NCI-H524 (cell line): ENCODE measurements at regions not wholly inside any gene's neighbourhood (a gene's known extent, or its start where the extent isn't known, plus 50 kb on each side); places are given as distances from the start of the nearest gene placed in this dataset.

Experiments used
- DNase-seq, 2 experiments: peaks; one replicate each; lab custom pipeline; 2025; lab: John Stamatoyannopoulos, UW

DNA sequence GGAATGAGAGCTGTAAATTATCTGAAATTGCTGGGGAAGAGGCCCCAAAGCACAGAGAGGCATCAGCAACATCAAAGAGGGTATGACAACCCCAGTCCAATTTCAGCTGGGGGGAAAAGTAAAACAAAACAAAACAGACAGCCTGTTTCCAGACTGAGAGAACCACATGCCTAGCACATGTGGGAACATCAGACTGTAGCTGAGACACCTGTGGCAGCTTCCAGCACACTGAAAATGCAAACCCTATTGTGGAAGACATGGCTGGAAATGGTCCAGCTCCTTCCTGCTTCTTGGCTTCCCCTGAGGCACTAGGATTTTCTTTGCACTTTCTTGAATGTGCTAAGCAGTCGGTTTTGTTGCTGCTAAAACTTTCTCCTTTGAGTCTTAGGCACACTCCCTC is 240.9 kb upstream of the STS start:
- no peak for DNase-seq

DNA sequence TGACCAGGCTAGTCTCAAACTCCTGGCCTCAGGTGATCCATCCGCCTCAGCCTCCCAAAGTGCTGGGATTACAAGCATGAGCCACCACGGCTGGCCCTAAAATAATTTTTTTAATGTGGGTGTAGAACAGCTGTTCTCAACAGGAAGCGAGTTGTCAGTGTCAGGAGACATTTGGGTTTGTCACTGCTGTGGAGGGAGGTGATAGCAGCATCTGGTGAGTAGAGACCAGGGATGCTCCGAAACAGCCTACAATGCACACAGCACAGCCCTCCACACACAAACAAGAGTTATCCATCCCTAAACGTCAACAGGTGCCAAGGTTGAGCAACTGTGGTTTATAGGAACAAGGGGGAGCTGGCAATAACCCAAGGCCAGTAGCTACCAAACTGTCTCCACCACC is 243.4 kb upstream of the STS start:
- no peak for DNase-seq

DNA sequence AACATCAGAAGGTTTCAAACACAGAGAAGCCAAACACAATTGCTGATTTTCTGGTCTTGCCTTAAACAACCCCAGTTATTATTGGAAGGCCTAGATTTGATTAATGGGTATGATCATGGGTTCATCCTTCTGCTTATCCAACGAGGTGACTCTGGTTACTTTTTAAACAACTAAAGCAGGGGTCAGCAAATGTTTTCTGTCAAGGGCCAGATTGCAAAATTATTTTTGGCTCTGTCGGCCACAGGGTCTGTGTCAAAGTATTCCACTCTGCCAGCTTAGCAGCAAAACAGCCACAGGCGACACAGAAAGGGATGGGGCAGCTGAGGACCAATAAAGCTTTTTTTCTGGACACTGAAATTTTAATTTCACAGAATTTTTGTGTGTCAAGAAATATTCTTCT is 249.1 kb upstream of the STS start:
- no peak for DNase-seq

DNA sequence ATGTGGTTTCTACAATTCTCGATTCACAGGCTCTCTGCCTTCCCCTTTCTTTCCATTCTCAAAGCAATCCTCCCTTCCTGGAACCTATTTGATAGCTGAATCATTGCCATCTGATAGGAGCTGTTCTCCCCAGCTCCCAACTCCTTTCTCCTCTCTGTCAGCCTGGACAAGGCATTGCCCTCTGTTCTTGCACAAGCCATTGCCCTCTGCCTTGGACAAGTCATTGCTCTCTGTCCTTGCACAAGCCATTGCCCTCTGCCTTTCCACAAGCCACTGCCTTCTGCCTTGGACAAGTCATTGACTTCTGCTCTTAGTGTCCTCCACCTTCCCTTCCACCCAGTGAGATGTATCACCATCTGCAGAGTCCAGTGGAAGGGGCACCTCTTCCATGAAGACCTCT is 256.1 kb upstream of the STS start:
- no peak for DNase-seq

DNA sequence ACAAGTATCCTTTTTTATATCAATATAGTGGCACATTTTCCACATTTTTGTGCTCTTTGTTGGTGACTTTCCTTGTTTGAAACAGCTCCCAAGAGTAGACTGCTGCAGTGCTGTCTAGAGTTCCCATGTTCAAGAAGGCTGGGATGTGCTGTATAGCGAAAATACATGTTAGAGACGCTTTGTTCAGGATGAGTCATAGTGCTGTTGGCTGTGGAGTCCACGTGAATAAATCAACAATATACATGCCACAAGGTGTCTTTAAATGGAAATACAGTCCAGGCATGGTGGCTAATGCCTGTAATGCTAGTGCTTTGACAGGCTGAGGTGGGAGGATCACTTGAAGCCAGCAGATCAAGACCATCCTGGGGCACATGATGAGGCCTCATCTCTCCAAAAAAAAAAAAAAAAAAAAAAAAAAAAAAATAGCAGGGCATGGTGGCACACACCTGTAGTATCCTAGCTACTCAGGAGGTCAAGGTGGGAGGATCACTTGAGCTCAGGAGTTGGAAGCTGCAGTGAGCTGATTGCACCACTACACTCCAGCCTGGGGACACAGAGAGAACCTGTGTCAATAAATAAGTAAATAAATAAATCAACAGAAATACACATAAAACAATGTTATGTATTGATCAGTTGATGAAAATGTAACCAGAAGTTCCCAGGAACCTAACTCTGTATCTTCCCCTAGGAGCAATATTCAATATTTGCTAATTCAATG is 256.8 kb upstream of the STS start:
- no peak for DNase-seq

DNA sequence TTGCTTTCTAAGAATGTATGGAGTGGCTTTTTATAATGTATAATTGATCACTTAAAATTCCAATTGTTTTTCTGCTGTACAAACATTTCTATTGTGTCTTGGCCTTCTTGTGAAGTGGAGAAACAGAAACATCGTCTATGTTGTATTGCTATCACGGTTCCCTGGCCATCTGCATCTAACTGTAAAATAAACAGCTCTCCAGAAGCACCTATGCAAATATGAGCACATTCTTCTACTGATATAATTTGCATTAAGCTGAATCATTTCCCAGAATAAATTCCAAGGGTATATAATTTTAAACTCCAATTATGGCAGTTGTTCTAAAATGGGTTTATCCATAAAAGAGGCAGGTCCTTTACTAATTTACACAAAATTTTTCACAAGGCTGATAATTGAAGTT is 261.6 kb upstream of the STS start:
- DNase-seq, result no peak

DNA sequence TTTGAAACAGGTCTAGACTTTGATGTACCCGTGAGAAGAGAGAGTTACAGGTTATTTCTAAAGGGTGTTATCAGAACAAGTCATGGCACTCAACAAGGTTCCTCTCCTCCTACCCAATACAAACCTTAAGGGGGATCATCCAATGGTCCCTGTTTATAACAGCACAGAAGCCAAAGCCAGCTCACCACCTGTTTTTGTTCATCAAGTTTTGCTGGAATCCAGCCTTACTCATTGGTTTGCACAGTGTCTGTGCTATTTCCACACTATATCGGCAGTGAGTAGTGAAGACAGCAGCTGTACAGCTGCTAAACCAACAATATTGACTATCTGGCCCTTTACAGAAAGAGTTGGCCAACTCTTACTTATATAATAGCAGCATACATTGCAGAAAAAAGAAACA is 262.1 kb upstream of the STS start:
- DNase-seq, result no peak

DNA sequence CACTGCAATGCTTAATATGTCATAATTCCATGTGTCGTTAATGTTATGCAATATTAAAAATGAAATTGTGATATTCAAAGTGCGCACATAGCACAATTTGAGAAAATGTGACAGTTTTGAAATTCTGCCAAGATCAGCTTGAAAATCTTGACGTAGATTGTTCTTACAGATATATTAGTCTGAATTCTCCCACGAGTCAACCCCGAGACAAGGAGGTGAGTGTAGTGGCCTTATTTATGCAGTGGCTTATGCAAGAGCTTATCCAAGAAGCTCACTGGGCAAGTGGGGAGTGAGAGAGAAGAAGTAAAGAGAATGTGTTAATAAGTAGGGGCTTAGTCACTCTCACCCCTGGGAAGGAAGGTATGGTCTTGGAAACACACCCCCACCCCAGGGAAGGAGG is 286.1 kb upstream of the STS start:
- DNase-seq, result no peak

DNA sequence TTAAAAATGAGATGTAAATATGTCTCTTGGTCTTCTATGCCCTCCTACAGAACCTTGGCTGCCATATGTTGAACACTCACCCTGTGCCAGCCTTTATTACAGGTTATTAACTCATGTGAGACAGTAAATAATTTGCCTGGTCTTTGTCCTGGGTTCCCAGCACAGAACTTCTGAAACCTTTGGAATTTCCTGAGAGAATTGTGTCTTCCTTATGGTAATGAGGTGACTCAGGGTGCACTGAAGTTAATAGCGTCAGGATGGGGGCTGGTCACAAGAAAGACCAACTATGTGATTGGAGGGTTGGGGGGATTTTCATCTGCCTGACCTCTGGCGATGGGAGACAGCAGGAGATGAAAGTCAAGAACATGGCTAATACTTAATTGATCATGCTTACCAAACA is 289.8 kb upstream of the STS start:
- DNase-seq, result no peak

DNA sequence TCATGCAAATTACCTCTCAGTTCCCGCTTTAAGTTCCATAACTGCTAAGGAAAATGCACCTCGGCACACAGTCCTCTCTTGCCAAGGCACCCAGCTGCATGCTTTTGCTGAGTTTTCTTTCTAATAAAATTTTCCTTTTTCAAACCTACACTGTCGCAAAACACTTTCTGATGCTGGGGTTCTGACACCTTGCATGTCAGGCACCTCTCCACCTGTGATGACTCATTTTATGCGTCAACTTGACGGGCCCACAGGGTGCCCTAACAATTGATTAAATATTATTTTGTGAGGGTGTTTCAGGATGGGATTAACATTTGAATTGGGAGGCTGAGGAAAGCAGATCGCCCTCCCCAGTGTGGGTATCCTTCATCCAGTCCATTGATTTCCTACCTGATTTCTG is 291.0 kb upstream of the STS start:
- DNase-seq, result no peak

DNA sequence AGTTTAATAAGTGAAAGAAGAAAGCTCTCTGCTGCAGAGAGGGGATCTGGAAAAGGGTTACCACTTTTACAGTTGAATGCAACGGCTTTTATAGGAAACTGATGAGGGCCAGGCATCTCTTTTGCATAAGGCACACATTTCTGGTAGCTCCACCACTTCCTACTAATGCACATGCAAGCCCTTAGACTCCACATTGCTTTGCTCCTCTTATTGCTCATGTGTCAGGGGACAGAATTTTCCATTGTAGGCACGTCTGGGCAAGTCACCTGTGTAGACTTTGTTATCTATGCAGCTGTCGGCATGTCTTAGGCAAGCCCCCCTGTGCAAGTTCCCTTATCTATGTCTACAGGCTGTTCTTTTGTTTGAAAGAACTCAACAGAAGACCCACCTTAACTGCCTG is 294.6 kb upstream of the STS start:
- DNase-seq, result no peak

DNA sequence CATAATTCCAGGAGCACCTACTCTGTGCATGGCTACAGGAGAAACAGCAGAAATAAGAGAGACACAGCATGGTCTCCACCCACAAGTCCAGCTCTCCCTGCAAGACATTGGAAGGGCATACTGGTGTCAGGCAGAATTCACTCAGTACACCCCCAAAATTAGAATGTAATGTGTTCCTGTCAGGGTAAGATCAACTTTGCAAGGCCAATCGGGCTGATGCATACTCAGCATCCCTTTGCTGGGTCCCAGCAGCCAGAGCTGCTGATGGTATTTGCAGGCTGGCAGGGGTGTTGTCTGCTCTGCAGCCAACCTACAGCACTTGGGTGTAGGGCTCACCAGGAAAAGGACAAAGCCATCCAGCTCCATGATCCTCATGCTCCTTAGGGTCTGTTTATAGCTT is 295.4 kb upstream of the STS start:
- DNase-seq, result no peak

DNA sequence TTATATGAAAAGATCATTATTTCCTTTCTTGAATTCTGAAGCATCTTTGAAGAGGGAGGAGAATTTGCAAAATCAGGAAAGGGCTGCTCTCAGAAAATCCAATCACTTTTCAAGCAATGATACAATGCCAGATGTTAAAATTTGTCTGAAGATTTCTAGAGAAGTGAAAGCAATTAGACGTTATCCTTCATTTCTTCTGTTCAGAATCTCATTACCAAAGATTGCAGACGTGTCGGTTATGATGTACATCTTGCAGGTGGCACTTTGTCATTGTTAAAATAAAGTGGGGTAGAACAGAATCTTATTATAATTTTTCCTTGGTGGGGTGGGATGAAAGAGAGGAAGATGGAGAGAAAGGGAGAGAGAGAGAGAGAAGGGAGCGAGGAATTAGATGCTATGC is 296.4 kb upstream of the STS start:
- DNase-seq, result no peak

DNA sequence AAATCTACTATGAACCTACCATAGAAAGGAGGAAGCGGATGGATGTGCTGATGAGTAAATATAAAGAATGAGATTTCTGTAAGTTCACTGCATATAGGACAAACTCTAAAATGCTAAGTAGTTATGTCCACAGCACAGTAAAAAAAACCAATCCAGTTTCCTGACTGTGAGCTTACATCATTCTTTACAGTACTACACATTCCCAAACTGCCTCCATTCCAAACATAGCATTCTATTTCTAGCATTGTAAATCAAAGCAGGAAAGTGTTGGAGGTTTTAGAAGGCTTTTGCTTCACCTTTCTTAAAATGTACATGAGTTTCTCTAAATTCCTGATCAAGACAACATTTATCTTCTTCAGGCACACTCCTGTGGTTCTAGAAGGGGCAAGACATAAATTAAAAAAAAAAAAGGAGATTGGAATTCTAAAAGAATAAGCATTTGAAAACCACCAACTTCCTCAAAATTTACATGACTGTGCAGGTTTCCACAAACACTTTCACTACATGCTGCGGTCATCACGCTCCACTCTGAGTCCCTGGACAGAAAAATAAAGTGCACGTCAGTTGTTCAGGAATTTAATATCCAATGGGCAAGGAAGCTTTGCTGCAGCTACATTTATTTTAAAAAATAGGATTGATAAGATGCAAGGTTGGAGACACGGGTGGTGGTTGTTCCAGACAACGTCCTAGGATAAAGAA is 297.6 kb upstream of the STS start:
- DNase-seq, result no peak

DNA sequence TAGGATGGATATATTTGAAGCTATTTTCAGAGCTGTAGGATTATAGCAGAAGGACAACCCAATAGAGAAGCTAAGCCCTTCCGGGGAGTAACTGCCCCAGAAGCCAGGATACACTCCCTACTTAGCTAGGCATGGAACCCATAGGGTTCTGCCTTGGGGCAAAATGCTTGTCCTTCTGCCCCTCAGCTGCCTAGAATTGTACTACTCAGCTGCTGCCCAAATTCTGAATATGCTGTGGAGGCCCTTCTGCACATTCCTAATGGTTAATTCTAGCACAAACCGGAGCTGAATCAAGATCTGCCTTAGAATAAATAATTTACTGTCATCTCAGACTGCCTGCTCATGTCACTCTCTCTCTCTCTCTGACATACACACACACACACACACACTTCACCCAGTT is 297.7 kb upstream of the VCX3A start:
- no peak for DNase-seq

DNA sequence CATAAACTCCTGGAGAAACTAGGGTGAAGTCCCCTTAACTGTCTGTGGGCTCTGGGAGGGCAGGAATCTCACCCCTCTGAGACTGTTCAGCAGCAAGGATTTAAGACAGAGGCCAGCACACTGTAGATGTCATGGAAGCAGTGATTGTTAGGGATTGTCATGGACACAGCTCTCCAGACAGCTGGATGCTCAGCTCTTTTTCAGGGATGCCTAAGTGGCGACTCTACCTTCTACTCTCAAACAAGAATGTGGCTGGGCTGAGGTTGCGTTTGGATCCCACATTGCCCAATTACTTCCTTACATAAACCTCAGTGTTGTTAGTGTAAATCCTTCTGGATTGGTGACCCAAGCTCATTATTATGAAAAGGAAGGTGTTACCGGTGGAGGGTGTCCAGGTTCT is 291.9 kb upstream of the VCX3A start:
- no peak for DNase-seq

DNA sequence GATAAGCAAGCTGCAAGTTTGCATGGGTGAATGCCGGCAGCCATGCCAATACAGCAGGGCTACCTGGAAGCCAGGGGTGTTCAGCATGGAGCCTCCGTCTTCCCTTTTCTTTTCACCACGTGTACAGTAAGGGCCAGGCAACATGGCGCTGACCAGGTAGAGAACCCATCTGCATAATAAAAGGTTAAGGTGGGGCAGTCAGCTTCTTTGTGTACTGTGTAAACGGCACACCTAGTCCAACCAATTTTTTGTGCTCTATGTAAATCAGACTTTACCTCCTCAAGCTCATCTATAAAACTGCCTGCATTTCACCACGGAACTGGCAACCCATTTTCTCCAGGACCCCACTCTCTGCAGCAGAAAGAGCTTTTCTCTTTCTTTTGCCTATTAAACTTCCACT is 286.8 kb upstream of the VCX3A start:
- no peak for DNase-seq

DNA sequence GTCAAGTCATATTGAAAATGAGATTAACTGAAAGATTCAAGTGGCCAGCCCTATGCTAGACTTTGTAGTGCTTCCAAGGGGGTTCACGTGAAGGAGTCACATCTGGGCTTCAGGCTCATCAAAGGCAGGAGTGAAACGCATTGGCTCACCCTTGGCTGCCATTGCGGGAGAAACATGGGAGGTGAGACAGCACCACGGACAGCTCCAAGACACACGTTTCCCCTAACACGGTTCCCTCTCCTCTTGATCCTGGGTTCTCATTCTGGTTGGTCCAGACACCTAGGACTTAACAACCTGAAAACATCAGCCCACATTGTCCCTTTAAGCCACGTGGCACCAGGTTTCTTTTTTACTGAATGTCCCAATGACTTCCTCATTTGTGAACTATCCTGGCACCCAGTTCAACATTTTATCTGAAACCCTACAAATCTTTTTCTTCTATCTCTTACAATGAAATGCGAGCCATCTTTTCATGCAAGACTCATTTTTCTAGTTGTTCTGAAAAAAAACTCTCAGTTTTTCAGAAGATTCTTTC is 279.0 kb upstream of the VCX3A start:
- DNase-seq, result no peak

DNA sequence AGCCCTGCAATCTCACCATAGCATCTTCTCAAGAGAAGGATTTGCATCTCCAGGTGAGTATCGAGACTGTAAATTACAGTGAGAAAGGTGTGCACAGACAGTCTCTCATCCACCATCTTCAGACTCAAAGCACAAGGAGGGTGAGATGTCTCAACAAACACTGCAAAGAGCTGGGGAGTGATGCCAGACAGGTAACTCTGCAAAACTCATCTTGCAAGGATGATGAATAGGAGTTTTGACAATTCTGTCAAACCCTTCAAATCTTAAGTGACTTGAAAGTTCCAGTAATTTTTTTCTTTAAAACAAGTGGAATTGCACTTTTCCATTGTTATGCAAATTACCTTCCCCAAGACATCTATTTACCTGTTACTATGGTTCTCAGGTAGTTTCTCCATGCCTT is 277.2 kb upstream of the VCX3A start:
- no peak for DNase-seq

DNA sequence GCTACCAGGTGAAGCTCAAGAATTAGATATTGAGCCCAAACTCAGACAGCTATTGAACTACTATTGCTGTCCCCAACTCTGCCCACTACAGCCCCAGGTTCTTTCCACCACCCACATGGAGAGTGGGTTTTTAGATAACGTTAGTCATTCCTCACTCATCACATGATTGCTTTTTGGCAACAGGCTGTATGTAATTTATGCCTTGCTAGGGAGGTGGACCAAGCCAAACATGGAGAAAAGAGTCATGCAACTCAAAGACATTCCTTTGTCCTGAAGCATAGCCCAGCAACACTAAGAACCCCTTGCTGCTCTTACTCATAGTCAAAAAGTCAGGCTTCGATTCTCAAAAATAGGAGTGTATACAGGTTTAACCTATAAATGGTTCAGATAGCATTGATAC is 275.9 kb upstream of the VCX3A start:
- no peak for DNase-seq

DNA sequence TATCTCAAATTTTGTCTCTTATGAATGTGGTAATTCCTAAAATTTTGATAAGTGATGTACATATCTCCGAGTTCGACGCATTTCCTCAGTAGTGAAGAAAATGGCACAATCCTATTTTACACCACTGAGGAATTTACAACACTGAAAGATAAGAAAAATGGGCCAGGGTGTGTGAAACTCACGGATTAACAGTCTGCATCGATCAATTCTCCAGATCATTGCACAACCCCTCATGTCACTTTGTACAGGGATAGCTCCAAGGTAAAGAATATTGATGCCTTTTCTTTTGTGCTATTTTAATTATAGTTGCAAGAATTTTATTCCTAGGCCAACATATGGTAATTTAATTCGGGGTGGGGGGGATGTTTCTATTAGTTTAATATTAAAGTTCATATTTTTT is 268.7 kb upstream of the VCX3A start:
- no peak for DNase-seq

DNA sequence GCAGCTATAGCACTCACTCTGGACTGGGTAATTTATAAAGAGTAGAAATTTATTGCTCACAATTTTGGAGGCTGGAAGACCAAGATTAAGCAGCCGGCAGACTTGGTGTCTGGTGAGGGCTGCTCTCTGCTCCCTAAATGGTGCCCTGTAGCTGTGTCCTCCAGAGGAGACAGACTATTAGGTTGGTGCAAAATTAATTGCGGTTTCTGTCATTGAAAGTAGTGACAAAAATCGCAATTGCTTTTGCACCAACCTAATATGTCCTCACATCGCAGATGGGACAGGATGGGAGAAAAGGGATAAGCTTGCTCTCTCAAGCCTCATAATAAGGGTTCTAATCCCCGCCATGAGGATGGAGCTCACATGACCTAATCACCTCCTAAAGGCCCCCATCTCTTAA is 258.1 kb upstream of the VCX3A start:
- peak; percentile 63 to 70 for DNase-seq

DNA sequence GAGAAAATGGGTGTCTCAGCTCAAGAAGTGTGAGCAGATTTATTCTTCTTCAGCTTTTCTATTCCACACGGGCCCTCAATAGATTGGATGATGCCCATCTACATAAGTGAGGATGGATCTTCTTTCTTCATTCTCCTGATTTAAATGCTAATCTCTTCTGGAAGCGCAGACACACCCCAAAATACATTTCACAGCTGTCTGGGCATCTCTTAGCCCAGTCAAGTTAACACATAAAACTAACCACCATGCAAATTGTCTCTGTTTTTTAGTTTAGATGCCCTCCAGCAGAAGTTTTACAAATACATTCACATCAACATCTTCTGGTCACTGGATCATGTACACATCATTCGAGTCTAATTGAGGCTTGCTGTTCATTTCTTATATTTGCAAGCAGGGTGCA is 249.0 kb upstream of the VCX3A start:
- DNase-seq, result no peak

DNA sequence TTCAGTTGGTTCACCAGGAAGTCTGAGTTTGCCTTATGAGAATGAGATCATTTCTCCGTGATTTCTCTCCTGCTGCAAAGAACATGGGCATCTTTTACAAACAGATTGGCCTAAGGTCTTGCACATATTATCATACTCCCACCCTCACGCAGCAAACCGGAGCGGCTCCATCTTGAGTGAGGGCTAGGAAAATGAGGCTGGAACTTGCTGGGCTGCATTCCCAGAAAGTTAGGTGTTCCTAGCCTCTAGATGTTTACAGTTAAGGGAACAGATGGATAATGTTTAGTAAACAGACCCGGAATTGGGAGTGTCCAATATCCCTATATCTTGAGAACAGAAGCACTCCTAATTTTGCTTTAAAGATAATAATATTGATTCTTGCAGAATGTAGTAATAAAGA is 247.9 kb upstream of the VCX3A start:
- no peak for DNase-seq
